ENCODE measurements at regions not wholly inside any gene's neighbourhood (a gene's known extent, or its start where the extent isn't known, plus 50 kb on each side); places are given as distances from the start of the nearest gene placed in this dataset.
"Not testable (repeated sequence)": the region's sequence is repeated elsewhere in the genome, so short reads cannot be mapped to it uniquely, and the experiment has no call there.

- DNase-seq (ENCODE audit: low spot score), result no peak
Measured at GRCh38 chr6:76771059-76771634, 692.1 kb downstream of the HTR1B start.

GRCh38 chr6:76770281-76770680 lies 693.0 kb downstream of the HTR1B start:
- no peak for DNase-seq (ENCODE audit: low spot score)

- DNase-seq (ENCODE audit: low spot score), result no peak
Measured at GRCh38 chr6:76768556-76768955, 694.7 kb downstream of the HTR1B start.

DNA sequence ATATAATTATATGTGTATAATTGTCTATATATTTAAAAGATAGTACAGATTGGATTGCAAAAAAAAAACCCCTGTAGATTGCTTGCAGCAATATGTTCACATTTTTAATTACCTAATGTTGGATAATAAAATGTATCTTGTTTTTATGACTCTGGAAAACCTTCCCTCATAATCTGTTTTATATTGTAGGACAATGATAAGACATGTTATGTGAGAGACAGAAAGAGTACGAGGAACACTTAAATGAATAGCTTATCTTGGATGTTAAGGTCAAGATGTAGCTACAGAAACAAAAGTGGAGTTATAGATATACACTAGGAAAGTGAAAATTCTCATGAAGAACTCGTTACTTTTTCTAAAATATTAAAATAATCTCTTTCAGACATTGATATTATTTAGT lies 691.6 kb upstream of the IMPG1 start:
- no peak for DNase-seq (ENCODE audit: low spot score)

GRCh38 chr6:76752841-76753240 lies 680.4 kb upstream of the IMPG1 start:
- DNase-seq (ENCODE audit: low spot score), result no peak

- not testable (repeated sequence) for DNase-seq (ENCODE audit: low spot score)
Measured at GRCh38 chr6:76745388-76745787, 672.9 kb upstream of the IMPG1 start.

DNA sequence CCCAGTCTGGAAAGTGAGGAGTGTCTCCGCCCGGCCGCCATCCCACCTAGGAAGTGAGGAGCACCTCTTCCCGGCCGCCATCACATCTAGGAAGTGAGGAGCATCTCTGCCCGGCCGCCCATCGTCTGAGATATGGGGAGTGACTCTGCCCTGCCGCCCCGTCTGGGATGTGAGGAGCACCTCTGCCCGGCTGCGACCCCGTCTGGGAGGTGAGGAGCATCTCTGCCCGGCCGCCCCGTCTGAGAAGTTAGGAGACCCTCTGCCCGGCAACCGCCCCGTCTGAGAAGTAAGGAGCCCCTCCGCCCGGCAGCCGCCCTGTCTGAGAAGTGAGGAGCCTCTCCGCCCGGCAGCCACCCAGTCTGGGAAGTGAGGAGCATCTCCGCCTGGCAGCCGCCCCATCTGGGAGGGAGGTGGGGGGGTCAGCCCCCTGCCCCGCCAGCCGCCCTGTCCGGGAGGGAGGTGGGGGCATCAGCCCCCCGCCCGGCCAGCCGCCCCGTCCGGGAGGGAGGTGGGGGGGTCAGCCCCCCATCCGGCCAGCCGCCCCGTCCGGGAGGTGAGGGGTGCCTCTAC lies 671.8 kb upstream of the IMPG1 start:
- not testable (repeated sequence) for DNase-seq (ENCODE audit: low spot score)

DNA sequence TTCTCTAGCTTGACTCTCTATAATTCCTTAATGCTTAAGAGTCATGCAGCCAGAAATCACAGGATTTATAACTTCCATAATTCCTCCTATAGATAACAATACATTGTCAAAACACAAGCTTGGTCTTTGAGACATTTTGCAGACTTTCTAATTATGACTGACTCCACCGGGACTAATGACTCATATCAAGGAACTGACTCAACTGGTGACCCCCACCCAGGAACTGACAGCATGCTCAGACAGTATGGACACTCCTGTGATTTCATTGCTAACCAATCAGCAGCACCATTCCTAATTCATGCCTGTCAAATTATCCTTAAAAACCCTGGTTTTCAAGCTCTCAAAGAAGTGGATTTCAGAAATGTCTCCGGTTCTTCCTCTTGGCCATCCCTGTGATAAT lies 670.5 kb upstream of the IMPG1 start:
- no peak for DNase-seq (ENCODE audit: low spot score)

GRCh38 chr6:76719449-76719848 lies 647.0 kb upstream of the IMPG1 start:
- DNase-seq (ENCODE audit: low spot score), result no peak

GRCh38 chr6:76708641-76709331 lies 636.3 kb upstream of the IMPG1 start:
- DNase-seq (ENCODE audit: low spot score), result no peak

- DNase-seq (ENCODE audit: low spot score), result no peak
Measured at GRCh38 chr6:76707630-76708029, 635.2 kb upstream of the IMPG1 start.

DNA sequence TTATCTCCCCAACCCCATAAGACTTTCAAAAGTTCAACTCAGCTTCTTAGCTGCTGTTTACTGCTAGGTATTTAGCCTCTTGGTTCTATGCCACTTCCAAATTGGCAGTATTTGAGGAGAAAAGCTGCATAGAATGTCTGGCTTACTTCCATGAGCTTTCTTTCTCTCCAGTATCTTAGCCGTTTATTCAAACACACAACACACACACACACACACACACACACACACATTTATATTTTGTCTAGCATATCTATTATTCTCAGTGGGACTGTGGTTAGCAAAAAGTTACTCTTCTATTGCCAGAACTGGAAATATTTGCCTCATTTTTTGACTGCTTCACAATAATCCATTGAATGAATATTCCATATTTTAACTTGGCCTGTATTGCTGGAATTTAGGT lies 634.2 kb upstream of the IMPG1 start:
- DNase-seq (ENCODE audit: low spot score), result no peak

DNA sequence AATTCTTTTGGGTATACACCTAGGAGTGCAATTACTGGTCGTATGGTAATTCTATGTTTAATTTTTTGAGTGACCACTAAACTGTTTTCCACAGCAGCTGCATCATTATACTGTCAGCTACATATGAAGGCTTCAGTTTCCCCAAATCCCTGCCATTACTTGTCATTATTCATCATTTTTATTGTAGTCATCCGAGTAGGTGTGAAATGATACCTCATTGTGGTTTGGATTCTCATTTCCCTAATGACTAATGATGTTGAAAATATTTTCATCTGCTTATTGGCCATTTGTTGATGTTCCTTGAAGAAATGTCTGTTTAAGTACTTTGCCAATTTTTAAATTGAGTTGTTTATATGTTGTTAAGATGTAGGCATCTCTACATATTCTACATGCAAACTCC lies 633.6 kb upstream of the IMPG1 start:
- no peak for DNase-seq (ENCODE audit: low spot score)

DNA sequence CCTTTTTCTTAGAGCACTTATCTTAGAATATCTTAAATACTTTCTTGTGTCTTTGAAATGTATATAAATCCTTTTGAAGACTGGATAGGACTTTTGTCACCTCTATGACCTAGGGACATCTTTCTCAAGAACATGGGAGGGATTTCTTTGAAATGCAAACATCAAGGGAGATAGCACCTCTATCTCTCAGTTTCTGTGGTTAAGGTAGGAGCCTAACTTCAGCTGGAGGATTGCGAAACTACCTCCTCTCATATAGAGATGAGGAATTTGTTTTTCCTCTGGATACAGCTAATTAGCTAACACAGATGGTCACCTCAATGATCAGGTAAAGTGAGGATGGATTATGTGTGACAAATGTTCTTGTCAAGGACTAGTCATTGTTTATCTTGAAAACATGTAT lies 631.3 kb upstream of the IMPG1 start:
- no peak for DNase-seq (ENCODE audit: low spot score)

DNA sequence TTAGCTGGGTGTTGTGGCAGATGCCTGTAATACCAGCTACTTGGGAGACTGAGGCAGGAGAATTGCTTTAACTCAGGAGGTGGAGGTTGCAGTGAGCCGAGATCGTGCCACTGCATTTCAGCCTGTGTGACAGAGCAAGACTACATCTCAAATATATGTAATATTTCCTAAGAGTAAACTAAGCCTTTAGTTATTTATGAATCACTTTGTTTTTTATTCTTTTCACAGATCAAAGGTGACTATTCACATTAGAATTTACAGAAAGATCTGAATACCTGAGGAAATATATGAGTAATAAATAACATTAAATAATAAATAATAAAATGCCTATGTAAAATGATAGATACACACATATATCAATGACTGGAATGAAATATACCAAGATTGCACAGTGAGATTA lies 630.8 kb upstream of the IMPG1 start:
- no peak for DNase-seq (ENCODE audit: low spot score)

DNA sequence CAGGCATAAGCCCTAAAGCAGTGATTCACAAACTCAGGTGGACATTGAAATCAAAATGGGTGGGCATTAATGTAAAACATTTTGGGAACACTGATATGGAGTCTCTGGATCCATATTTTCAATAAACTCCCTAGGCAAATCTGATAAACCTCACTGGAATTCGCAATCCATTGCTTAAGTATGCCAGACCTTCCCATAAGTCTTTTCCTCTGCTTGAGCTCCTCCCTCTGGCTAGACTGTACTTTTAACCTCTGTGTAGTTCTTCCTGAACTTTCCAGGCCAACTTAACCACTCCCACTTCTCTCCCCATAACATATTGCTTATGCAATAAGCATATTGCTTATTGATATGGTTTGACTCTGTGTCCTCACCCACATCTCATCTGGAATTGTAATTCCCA lies 629.7 kb upstream of the IMPG1 start:
- no peak for DNase-seq (ENCODE audit: low spot score)

DNA sequence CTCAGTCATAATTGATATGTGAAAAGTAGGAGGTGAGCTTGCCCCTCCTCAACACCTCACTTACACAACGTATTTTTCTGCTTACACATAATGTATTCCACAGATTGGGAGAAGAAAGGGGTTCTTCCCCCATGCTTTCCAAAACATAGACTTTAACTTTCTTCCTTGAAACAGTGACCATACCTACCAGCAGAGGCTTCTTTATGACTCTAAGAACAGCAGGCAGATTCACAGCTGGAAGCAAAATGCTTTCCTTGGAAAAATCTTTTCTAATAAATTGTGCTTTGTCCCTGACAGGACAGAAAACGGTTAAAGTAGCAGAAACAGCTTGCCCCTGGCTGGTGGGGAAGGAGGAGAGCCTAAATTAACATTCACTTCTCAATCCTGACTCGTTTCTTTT lies 629.1 kb upstream of the IMPG1 start:
- no peak for DNase-seq (ENCODE audit: low spot score)

- DNase-seq (ENCODE audit: low spot score), result no peak
Measured at GRCh38 chr6:76697585-76697984, 625.1 kb upstream of the IMPG1 start.

GRCh38 chr6:76694795-76695194 lies 622.3 kb upstream of the IMPG1 start:
- DNase-seq (ENCODE audit: low spot score), result no peak

DNA sequence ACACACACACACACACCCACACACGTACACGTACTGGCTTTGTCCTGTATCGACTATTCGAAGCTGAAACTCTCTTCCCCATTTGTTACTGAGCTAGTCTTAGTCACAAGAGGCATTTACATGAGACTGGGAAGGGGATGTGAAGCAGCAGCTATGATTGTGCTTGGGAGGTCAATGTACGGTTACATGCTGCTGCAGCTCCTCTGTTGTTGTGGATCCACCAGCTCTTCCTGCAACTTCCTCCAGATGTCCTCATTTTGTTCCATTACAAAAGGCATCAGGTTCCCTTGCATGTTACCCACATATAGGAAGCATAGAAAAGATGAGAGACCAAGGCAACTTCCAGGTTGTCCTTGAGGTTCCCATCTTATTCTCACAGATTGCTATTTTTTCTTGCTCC lies 612.4 kb upstream of the IMPG1 start:
- DNase-seq (ENCODE audit: low spot score), result no peak

GRCh38 chr6:76683985-76684384 lies 611.5 kb upstream of the IMPG1 start:
- DNase-seq (ENCODE audit: low spot score), result no peak

- DNase-seq (ENCODE audit: low spot score), result no peak
Measured at GRCh38 chr6:76682842-76683241, 610.4 kb upstream of the IMPG1 start.

- DNase-seq (ENCODE audit: low spot score), result no peak
Measured at GRCh38 chr6:76681781-76682180, 609.3 kb upstream of the IMPG1 start.

- no peak for DNase-seq (ENCODE audit: low spot score)
Measured at GRCh38 chr6:76677017-76677416, 604.6 kb upstream of the IMPG1 start.
